NCI-H1092 (cell line): ENCODE measurements at regions not wholly inside any gene's neighbourhood (a gene's known extent, or its start where the extent isn't known, plus 50 kb on each side); places are given as distances from the start of the nearest gene placed in this dataset.

ENCODE experiments used
- DNase-seq: peaks from one replicate; lab custom pipeline; 2025; lab: John Stamatoyannopoulos, UW

- DNase-seq = no peak
Measured at GRCh38 chr15:100818927-100819326, 60.7 kb upstream of the ALDH1A3 start.

- no peak for DNase-seq
Measured at GRCh38 chr15:100820528-100820927, 59.1 kb upstream of the ALDH1A3 start.

- DNase-seq = no peak
Measured at GRCh38 chr15:100821327-100821726, 58.3 kb upstream of the ALDH1A3 start.

GRCh38 chr15:100824211-100824610 lies 55.4 kb upstream of the ALDH1A3 start:
- no peak for DNase-seq

GRCh38 chr15:100829457-100829856 lies 50.2 kb upstream of the ALDH1A3 start:
- no peak for DNase-seq
